NT2/D1 (cell line): ENCODE measurements at regions not wholly inside any gene's neighbourhood (a gene's known extent, or its start where the extent isn't known, plus 50 kb on each side); places are given as distances from the start of the nearest gene placed in this dataset.

Experiments used
- SUZ12 ChIP-seq: IDR thresholded peaks from 2 replicates; pipeline ENCODE4 v1.6.1; 2011; ENCODE audit not compliant: insufficient read length, insufficient read depth; ENCODE audit errors: extremely low read depth
- YY1 ChIP-seq: IDR thresholded peaks from 2 replicates; pipeline ENCODE4 v1.6.1; 2011; ENCODE audit not compliant: insufficient read length, insufficient read depth

GRCh38 chr3:34972481-34972880 is 666.8 kb upstream of the ARPP21 start:
- TF ChIP-seq YY1 (no peak), SUZ12 (no peak)
